Gastroesophageal sphincter (tissue), 3 donors: ENCODE measurements at regions not wholly inside any gene's neighbourhood (a gene's known extent, or its start where the extent isn't known, plus 50 kb on each side); places are given as distances from the start of the nearest gene placed in this dataset.

Source experiments
- EP300 ChIP-seq: sonication (generic); formaldehyde crosslinking; IDR thresholded peaks from one replicate; pipeline ENCODE4 v1.6.1; 2017; ENCODE audit warnings: antibody characterized with exemption, mild to moderate bottlenecking
- TF ChIP-seq, protein P1 (sequence below), 4 experiments: fragments of 200-600 bp in 2 of 4; fragments of 450-650 bp in 2 of 4; sonication (generic) in 1 of 4; IDR thresholded peaks; one replicate each; pipeline ENCODE4 v1.5.1; 2017 to 2019; ENCODE audit warnings: antibody characterized with exemption in 4 of 4, mild to moderate bottlenecking in 2 of 4, moderate library complexity in 2 of 4

DNA sequence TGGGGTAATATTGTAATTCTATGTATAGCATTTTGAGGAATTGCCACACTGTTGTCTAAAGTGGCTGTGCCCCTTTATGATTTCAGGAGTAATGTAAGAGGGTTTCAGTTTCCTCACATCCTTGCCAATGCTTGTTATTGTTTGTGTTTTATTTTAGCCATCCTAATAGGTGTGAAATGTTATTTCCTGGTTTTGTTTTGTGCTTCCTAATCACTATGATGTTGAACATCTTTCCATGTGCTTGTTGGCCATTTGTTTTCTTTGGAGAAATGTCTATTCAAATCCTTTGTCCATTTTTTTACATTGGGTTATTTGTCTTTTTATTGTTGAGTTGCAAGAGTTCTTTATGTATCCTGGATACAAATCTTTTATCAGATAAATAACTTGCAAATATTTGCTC lies 97.3 kb upstream of the MLIP start:
- TF ChIP-seq EP300 = no peak
- TF ChIP-seq, protein P1, sequence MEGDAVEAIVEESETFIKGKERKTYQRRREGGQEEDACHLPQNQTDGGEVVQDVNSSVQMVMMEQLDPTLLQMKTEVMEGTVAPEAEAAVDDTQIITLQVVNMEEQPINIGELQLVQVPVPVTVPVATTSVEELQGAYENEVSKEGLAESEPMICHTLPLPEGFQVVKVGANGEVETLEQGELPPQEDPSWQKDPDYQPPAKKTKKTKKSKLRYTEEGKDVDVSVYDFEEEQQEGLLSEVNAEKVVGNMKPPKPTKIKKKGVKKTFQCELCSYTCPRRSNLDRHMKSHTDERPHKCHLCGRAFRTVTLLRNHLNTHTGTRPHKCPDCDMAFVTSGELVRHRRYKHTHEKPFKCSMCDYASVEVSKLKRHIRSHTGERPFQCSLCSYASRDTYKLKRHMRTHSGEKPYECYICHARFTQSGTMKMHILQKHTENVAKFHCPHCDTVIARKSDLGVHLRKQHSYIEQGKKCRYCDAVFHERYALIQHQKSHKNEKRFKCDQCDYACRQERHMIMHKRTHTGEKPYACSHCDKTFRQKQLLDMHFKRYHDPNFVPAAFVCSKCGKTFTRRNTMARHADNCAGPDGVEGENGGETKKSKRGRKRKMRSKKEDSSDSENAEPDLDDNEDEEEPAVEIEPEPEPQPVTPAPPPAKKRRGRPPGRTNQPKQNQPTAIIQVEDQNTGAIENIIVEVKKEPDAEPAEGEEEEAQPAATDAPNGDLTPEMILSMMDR (IDR thresholded peaks at IDR 0.05) = no peak
